Parathyroid adenoma (tissue), 2 donors: ENCODE measurements at regions not wholly inside any gene's neighbourhood (a gene's known extent, or its start where the extent isn't known, plus 50 kb on each side); places are given as distances from the start of the nearest gene placed in this dataset.

Experiments used
- H2AFZ ChIP-seq: fragments of 300-600 bp; sonication (generic); one replicate; pipeline ENCODE4 v1.7.0; 2017; ENCODE audit warnings: antibody characterized with exemption, mild to moderate bottlenecking
- H3K27ac ChIP-seq: fragments of 300-600 bp; sonication (generic); one replicate; pipeline ENCODE4 v1.7.0; 2017
- H3K27me3 ChIP-seq: fragments of 300-600 bp; sonication (generic); one replicate; pipeline ENCODE4 v1.7.0; 2017; ENCODE audit warnings: low read length; ENCODE audit not compliant: control insufficient read depth, insufficient read depth
- H3K36me3 ChIP-seq: fragments of 300-600 bp; sonication (generic); one replicate; pipeline ENCODE4 v1.7.0; 2017; ENCODE audit warnings: low read length; ENCODE audit not compliant: control insufficient read depth, insufficient read depth
- H3K4me1 ChIP-seq: fragments of 300-600 bp; sonication (generic); one replicate; pipeline ENCODE4 v1.7.0; 2017; ENCODE audit warnings: control low read depth
- H3K4me2 ChIP-seq: fragments of 300-600 bp; sonication (generic); one replicate; pipeline ENCODE4 v1.7.0; 2017; ENCODE audit warnings: low read length
- H3K4me3 ChIP-seq: fragments of 300-600 bp; sonication (generic); one replicate; pipeline ENCODE4 v1.7.0; 2017; ENCODE audit warnings: low read depth, low read length
- H3K79me2 ChIP-seq: fragments of 300-600 bp; sonication (generic); one replicate; pipeline ENCODE4 v1.7.0; 2017; ENCODE audit warnings: control low read depth
- H3K9ac ChIP-seq: fragments of 300-600 bp; sonication (generic); one replicate; pipeline ENCODE4 v1.7.0; 2017; ENCODE audit warnings: mild to moderate bottlenecking
- H3K9me3 ChIP-seq: fragments of 300-600 bp; sonication (generic); one replicate; pipeline ENCODE4 v1.7.0; 2017; ENCODE audit warnings: low read length; ENCODE audit not compliant: control insufficient read depth
- CTCF ChIP-seq: fragments of 300-600 bp; sonication (generic); IDR thresholded peaks from one replicate; pipeline ENCODE4 v1.7.0; 2017; ENCODE audit warnings: antibody characterized with exemption, mild to moderate bottlenecking
- donor health status: primary hyperparathyroidism.

DNA sequence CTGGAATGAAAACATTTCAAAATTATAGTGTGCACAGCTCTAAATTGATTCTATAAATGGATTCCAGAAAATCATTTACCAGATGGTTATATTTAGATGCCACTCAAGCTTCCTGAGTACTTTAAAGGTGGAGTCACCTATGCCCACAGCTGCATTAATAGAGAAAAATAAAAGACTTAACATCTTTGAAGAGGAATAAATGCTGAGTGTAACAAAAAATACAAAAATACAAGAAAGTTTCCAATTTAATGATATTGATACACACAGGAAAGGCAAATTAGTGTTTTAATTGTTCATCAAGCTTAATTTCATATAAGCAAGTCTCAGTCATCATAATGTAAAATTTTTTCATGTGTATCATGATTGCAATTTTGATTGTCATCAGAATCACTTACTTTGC lies 89.5 kb upstream of the MANEA start:
- Histone ChIP-seq H3K4me1 (no peaks in the 10 kb centered on the region), H3K9me3 (no peaks in the 10 kb centered on the region), H3K79me2 (no peaks in the 10 kb centered on the region), H3K27ac (no peak overlapping the region), H3K4me3 (no peak overlapping the region), H3K27me3 (no peaks in the 10 kb centered on the region), H3K9ac (no peak overlapping the region), H2AFZ (no peak overlapping the region), H3K4me2 (no peak overlapping the region), H3K36me3 (no peaks in the 10 kb centered on the region)
- no peak for TF ChIP-seq CTCF

DNA sequence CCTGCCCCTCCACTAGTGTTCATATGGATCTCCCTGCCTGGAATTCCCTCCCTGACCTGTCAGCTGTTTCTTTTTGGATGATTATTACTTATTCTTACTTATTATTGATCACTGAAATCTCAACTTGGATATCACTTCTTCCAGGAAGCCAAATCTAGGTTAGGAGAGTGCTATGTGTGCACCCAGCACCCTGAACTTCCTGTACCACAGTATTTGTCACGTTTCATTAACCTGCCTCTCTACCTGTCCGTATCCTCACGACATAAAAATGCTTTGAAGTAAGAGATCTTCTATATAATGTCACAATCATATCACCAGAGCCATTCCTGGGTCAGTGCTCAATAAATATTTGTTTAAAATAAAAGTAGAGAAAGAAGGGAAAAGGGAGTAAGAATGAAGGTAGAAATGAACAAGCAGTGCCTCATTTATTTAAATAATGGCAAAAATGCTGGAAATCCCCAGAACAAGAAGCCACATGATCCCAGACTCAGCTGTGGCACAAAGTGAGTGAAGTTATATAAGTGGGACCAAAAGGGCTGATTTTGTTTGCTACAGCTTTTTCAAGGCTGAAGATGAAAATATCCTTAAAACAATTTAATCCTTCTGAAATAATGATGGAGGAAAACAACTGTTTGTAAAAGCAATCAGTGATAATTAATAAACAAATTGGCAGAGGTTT lies 88.0 kb upstream of the MANEA start:
- H3K27me3 ChIP-seq, result no peaks in the 10 kb centered on the region
- H3K9me3 ChIP-seq, result no peaks in the 10 kb centered on the region
- H3K36me3 ChIP-seq, result no peaks in the 10 kb centered on the region
- H3K9ac ChIP-seq, result no peak overlapping the region
- H3K27ac ChIP-seq, result no peak overlapping the region
- no peaks in the 10 kb centered on the region for H3K4me1 ChIP-seq
- no peak overlapping the region for H2AFZ ChIP-seq
- no peak overlapping the region for H3K4me2 ChIP-seq
- no peak for TF ChIP-seq CTCF
- H3K79me2 ChIP-seq, result no peaks in the 10 kb centered on the region
- H3K4me3 ChIP-seq, result no peak overlapping the region

DNA sequence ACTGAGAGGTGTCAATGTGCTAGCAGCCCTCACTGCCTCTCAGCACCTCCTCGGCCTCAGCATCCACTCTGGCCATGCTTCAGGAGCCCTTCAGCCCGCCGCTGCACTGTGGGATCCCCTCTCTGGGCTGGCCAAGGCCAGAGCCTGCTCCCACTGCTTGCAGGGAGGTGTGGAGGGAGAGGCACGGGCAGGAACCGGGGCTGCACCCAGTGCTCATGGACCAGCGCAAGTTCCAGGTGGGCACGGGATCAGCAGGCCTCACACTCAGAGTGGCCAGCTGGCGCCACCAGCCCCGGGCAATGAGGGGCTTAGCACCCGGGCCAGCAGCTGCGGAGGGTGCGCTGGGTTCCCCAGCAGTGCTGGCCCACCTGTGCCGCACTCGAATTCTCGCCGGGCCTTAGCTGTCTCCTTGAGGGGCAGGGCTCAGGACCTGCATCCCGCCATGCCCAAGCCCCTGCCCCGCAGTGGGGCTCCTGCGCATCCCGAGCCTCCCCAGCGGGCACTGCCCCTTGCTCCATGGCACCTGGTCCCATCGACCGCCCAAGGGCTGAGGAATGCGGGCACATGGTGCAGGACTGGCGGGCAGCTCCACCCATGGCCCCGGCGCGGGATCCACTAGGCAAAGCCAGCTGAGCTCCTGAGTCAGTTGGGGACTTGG lies 80.4 kb upstream of the MANEA start:
- Histone ChIP-seq H3K79me2 (no peaks in the 10 kb centered on the region), H3K4me1 (no peaks in the 10 kb centered on the region), H3K27ac (no peak overlapping the region), H3K36me3 (no peaks in the 10 kb centered on the region), H3K27me3 (no peaks in the 10 kb centered on the region), H3K9me3 (no peaks in the 10 kb centered on the region), H3K4me2 (no peak overlapping the region), H3K4me3 (no peak overlapping the region), H3K9ac (no peak overlapping the region), H2AFZ (no peak overlapping the region)
- no peak for TF ChIP-seq CTCF

DNA sequence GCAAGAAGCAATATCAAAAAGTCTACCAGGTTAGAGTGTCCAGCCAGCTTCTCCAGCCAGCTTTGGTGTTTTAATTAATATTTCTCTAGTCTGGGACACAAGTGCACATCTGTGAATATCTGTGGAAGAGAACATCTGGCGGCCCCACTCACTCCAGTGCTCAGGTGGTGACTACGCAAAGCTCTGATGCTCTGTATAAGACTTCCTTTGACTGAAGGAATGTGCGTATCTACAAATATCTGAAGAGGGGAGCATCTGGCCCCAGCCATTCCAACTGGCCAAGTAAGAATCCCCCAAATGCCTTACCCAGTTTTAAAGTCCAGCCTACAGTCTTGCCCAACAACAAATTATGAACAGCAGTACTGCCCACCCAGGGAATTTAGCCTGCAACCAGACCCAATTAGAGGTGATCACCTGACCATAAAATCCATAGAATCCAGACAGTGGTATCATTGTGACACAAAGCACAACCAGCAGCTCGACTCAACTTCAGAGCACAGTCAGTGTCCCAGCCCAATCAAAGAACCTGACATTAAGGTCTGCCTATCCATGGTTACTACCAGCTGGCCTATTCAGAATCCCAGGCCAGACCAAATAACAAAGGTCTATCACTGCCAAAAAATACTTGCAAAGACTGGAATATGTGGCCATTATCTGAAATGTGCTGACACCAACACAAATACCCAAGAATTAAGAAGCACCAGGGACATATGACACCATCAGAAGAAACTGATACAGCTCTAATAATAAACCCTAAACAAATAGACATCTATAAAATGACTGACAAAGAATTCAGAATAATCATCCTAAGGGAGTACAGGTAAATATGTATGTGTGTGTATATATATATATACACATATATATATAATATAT lies 76.1 kb upstream of the MANEA start:
- no peak overlapping the region for H3K4me2 ChIP-seq
- no peaks in the 10 kb centered on the region for H3K79me2 ChIP-seq
- H3K27me3 ChIP-seq, result no peaks in the 10 kb centered on the region
- H2AFZ ChIP-seq, result no peak overlapping the region
- peaks cover 3% of the 10 kb centered on the region for H3K9me3 ChIP-seq
- no peak overlapping the region for H3K27ac ChIP-seq
- no peak overlapping the region for H3K4me3 ChIP-seq
- H3K4me1 ChIP-seq, result no peaks in the 10 kb centered on the region
- TF ChIP-seq CTCF, result no peak
- no peak overlapping the region for H3K9ac ChIP-seq
- H3K36me3 ChIP-seq, result no peaks in the 10 kb centered on the region
